ENCODE measurements at regions not wholly inside any gene's neighbourhood (a gene's known extent, or its start where the extent isn't known, plus 50 kb on each side); places are given as distances from the start of the nearest gene placed in this dataset.

DNA sequence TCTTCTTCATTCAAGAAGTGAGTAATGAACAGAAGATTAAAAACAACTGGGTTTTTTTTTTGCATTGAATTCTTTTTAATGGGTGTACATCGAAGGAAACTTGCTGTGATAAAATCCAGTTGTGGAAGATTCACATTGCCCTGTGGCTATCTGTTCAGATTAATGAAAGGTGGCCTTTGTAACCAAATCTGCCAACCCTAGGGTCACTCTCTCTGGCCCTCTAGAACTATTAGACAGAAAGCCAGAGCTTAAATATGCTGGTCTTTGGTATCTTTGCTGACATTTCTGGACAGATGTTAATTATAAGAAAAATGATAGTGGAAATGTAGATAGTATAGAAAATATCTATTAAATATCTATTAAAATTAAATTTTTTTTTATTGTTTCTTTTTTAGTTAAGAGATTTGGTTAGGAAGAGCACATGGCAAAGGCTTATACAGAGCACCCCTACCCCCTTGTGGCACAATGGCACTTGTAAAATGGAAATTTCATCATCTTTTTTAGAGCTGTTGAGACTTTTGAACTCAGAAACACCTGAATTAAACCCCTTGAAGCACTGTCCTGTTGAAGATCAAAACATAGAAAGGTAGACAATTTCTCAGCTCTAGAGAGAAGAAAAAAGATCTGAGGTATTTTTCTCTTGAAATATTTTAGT is 572.5 kb downstream of the PKHD1 start:
- FAIRE-seq = no peak
- ChIA-PET CTCF (interaction anchor here (0.8 to 2.1 kb wide), 9 partner anchors 9 to 696 kb away, joined by 3 to 7 read pairs (median 3); partner anchors contain the start of gene TFAP2B), SMC1A (ENCODE audit: uncharacterized antibody, unreplicated experiment) (interaction anchor here (0.9 to 1.3 kb wide), 3 partner anchors 19 to 697 kb away, joined by 3 read pairs; no protein-coding TSS in a partner anchor), RAD21 (ENCODE audit: unreplicated experiment) (interaction anchor here (0.9 to 1.1 kb wide), 2 partner anchors 54 to 117 kb away, joined by 3 to 4 read pairs; no protein-coding TSS in a partner anchor), POLR2A (no interaction called here)
- no peaks in the 10 kb centered on the region for H3K36me3 ChIP-seq (ENCODE audit: control insufficient read depth in 2 of 2, insufficient read depth in 2 of 2, low read length in 1 of 2)
- no TSS peak for BruUV-seq (replicated peaks)
- no peak overlapping the region for H3K9ac ChIP-seq (ENCODE audit: control insufficient read depth, insufficient read depth, low read length)
- H3K4me2 ChIP-seq (ENCODE audit: control insufficient read depth, insufficient read depth) = no peak overlapping the region
- TF ChIP-seq, protein P1, sequence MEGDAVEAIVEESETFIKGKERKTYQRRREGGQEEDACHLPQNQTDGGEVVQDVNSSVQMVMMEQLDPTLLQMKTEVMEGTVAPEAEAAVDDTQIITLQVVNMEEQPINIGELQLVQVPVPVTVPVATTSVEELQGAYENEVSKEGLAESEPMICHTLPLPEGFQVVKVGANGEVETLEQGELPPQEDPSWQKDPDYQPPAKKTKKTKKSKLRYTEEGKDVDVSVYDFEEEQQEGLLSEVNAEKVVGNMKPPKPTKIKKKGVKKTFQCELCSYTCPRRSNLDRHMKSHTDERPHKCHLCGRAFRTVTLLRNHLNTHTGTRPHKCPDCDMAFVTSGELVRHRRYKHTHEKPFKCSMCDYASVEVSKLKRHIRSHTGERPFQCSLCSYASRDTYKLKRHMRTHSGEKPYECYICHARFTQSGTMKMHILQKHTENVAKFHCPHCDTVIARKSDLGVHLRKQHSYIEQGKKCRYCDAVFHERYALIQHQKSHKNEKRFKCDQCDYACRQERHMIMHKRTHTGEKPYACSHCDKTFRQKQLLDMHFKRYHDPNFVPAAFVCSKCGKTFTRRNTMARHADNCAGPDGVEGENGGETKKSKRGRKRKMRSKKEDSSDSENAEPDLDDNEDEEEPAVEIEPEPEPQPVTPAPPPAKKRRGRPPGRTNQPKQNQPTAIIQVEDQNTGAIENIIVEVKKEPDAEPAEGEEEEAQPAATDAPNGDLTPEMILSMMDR (IDR thresholded peaks at IDR 0.05 in 2 of 3, conservative IDR thresholded peaks at IDR 0.05 in 1 of 3; ENCODE audit: control insufficient read depth in 2 of 3, extremely low read depth in 1 of 3, insufficient read depth in 1 of 3, low read depth in 3 of 3, low read length in 3 of 3) = peak in 1 of 3 experiments; percentile 29; a peak in 1 of 6 replicates
- no peak for TF ChIP-seq ESRRA (IDR thresholded peaks at IDR 0.05; ENCODE audit: low read length)
- peak; percentile 39; the same call in 1 of the 2 replicates for TF ChIP-seq SMC3 (IDR thresholded peaks at IDR 0.05; ENCODE audit: borderline replicate concordance, low read length)
- peak; percentile 44 for TF ChIP-seq RAD21 (IDR thresholded peaks at IDR 0.05; ENCODE audit: insufficient read depth, low read depth, low read length)
- in situ Hi-C loops (cut with MboI) = no loop called here
- H2AFZ ChIP-seq (ENCODE audit: control insufficient read depth, low read depth, low read length) = no peak overlapping the region
- H3K27me3 ChIP-seq (replicated peaks in 1 of 2; ENCODE audit: control insufficient read depth in 2 of 2, insufficient read depth in 2 of 2, low read length in 1 of 2) = no peaks in the 10 kb centered on the region
- WGBS (ENCODE audit: insufficient coverage, insufficient replicate concordance, low lambda C conversion rate, missing lambda C conversion rate) = 6% methylated on average over 1 of the region's 1 CpG
- H3K9me3 ChIP-seq (replicated peaks; ENCODE audit: control insufficient read depth, insufficient read depth, low read length) = no peaks in the 10 kb centered on the region
- no peak overlapping the region for H3K4me3 ChIP-seq
- intact Hi-C loops (cut with micrococcal nuclease; ENCODE audit: unreplicated experiment) = loop anchor here (1.0 to 5.0 kb wide), 2 partner anchors 118 to 699 kb away; no protein-coding TSS in a partner anchor
- no peaks in the 10 kb centered on the region for H3K4me1 ChIP-seq (ENCODE audit: control insufficient read depth, insufficient read depth, low read length)
- ATAC-seq = peak; percentile 27; the same call in 1 of the 3 replicates
- H3K79me2 ChIP-seq (ENCODE audit: control insufficient read depth, insufficient read depth, low read length) = no peaks in the 10 kb centered on the region
- no peak for DNase-seq (ENCODE audit: low read depth, low spot score)
- no peak overlapping the region for H3K27ac ChIP-seq (ENCODE audit: control insufficient read depth, insufficient read depth)
- H4K20me1 ChIP-seq (ENCODE audit: control insufficient read depth, insufficient read depth) = no peaks in the 10 kb centered on the region

Data from GM12878 (cell line).